IMR-90 (cell line): ENCODE measurements at regions not wholly inside any gene's neighbourhood (a gene's known extent, or its start where the extent isn't known, plus 50 kb on each side); places are given as distances from the start of the nearest gene placed in this dataset.

ENCODE experiments used
- FOS ChIP-seq: fragments of 150-350 bp; IDR thresholded peaks from 2 replicates; pipeline ENCODE4 v1.6.1; 2016; ENCODE audit warnings: low read depth, low read length
- NFE2L2 ChIP-seq: fragments of 150-350 bp; IDR thresholded peaks from 2 replicates; pipeline ENCODE4 v1.6.1; 2016; ENCODE audit warnings: low read depth, mild to moderate bottlenecking, low read length
- RCOR1 ChIP-seq: IDR thresholded peaks from 2 replicates; pipeline ENCODE4 v1.6.1; 2012; ENCODE audit warnings: mild to moderate bottlenecking, low read length, improper control_type of control experiment; ENCODE audit not compliant: insufficient replicate concordance
- TF ChIP-seq, protein P1 (sequence below): conservative IDR thresholded peaks from 2 replicates; pipeline ENCODE4 v1.5.1; 2012; ENCODE audit warnings: mild to moderate bottlenecking, low read depth, low read length, improper control_type of control experiment

DNA sequence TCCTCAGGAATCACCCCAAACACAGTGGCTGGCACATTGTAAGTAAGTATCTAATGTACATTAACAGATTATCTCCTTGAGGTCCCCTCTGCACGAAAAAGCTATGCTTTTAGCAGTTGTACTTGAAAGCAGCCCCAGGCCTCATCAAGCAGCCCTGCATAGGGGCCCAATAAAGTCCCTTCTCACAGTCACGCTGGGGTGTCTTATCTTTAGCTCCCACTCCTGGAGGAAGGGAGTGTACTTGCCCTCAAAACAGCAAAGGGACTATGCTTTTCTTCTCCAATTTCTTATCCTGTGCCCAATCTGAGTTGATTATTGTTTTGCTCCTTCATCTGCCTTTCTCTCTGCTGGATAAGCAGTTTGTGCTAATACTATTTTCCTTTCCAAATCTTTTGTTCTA lies 168.8 kb upstream of the PLXNA2 start:
- TF ChIP-seq, protein P1, sequence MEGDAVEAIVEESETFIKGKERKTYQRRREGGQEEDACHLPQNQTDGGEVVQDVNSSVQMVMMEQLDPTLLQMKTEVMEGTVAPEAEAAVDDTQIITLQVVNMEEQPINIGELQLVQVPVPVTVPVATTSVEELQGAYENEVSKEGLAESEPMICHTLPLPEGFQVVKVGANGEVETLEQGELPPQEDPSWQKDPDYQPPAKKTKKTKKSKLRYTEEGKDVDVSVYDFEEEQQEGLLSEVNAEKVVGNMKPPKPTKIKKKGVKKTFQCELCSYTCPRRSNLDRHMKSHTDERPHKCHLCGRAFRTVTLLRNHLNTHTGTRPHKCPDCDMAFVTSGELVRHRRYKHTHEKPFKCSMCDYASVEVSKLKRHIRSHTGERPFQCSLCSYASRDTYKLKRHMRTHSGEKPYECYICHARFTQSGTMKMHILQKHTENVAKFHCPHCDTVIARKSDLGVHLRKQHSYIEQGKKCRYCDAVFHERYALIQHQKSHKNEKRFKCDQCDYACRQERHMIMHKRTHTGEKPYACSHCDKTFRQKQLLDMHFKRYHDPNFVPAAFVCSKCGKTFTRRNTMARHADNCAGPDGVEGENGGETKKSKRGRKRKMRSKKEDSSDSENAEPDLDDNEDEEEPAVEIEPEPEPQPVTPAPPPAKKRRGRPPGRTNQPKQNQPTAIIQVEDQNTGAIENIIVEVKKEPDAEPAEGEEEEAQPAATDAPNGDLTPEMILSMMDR = no peak
- TF ChIP-seq FOS (no peak), RCOR1 (no peak), NFE2L2 (no peak)
